H1 (cell line): ENCODE measurements at regions not wholly inside any gene's neighbourhood (a gene's known extent, or its start where the extent isn't known, plus 50 kb on each side); places are given as distances from the start of the nearest gene placed in this dataset.
A peak's percentile ranks its signal among the peaks of the same experiment; 100 is the strongest.

Experiments
- CTCF ChIA-PET: fragments of 300-600 bp; sonication (Branson Sonifier 250); formaldehyde crosslinking; loops from one replicate; lab custom pipeline; 2021; ENCODE audit not compliant: partially characterized antibody; lab: Charles Lee
- POLR2A ChIA-PET: fragments of 300-600 bp; sonication (Branson Sonifier 250); formaldehyde crosslinking; loops from one replicate; lab custom pipeline; 2021; ENCODE audit warnings: inconsistent platforms; ENCODE audit not compliant: partially characterized antibody; lab: Charles Lee
- DNase-seq, 2 experiments: peaks; one replicate each; pipeline versions ENCODE4 v3.0.0 to v3.0.0-alpha.2; 2010 to 2022; ENCODE audit warnings: low spot score in 2 of 2, low read depth in 1 of 2, mixed read lengths in 1 of 2
- FAIRE-seq: peaks from 2 replicates; lab custom pipeline; 2011; peaks lifted over from hg19 to GRCh38; lab: Jason Lieb, UNC
- H2AFZ ChIP-seq: 2 replicates; pipeline ENCODE4 v1.8.1; 2012; ENCODE audit warnings: low read length, inconsistent platforms
- H2AK5ac ChIP-seq: 2 replicates; pipeline ENCODE4 v1.6.1; 2013; ENCODE audit warnings: low read depth, low read length
- H2BK120ac ChIP-seq: replicated peaks from 2 replicates; pipeline ENCODE3; 2013; ENCODE audit warnings: low read depth, low read length, inconsistent platforms
- H2BK12ac ChIP-seq: 2 replicates; pipeline ENCODE4 v1.6.1; 2013; ENCODE audit warnings: low read depth, low read length
- H2BK15ac ChIP-seq: 2 replicates; pipeline ENCODE4 v1.6.1; 2013; ENCODE audit warnings: low read length
- H2BK20ac ChIP-seq: 2 replicates; pipeline ENCODE4 v1.6.1; 2013; ENCODE audit warnings: low read length
- H2BK5ac ChIP-seq: 2 replicates; pipeline ENCODE4 v1.6.1; 2013; ENCODE audit warnings: low read depth, low read length
- H3K14ac ChIP-seq: 2 replicates; pipeline ENCODE4 v1.6.1; 2013; ENCODE audit warnings: inconsistent platforms; ENCODE audit not compliant: insufficient read length
- H3K18ac ChIP-seq: 2 replicates; pipeline ENCODE4 v1.6.1; 2013; ENCODE audit warnings: low read length; ENCODE audit errors: extremely low read depth
- H3K23ac ChIP-seq: 2 replicates; pipeline ENCODE4 v1.6.1; 2013; ENCODE audit warnings: inconsistent platforms; ENCODE audit not compliant: insufficient read length
- H3K23me2 ChIP-seq: 2 replicates; pipeline ENCODE4 v1.6.1; 2013; ENCODE audit warnings: low read depth, low read length
- H3K27ac ChIP-seq: 2 replicates; pipeline ENCODE4 v1.6.1; 2011; ENCODE audit warnings: low read depth, low read length, inconsistent platforms
- H3K27me3 ChIP-seq, 4 experiments: replicated peaks in 1 of 4; 1 replicate in 1 of 4; 2 replicates in 3 of 4; pipeline versions ENCODE4 v1.6.1 to v1.8.1; 2011 to 2013; ENCODE audit warnings: low read length in 3 of 4, mild to moderate bottlenecking in 3 of 4, inconsistent platforms in 2 of 4, mixed read lengths in 2 of 4, moderate library complexity in 1 of 4; ENCODE audit not compliant: control insufficient read depth in 3 of 4, insufficient read depth in 3 of 4; ENCODE audit errors: extremely low read depth in 1 of 4
- H3K36me3 ChIP-seq, 4 experiments: 2 replicates each; pipeline versions ENCODE4 v1.6.1 to v1.8.1; 2011 to 2013; ENCODE audit warnings: mild to moderate bottlenecking in 4 of 4, low read length in 3 of 4, moderate library complexity in 2 of 4, control low read depth in 1 of 4, inconsistent platforms in 1 of 4; ENCODE audit not compliant: insufficient read depth in 4 of 4, control insufficient read depth in 2 of 4
- H3K4ac ChIP-seq: replicated peaks from 2 replicates; pipeline ENCODE3; 2013; ENCODE audit warnings: low read length, low read depth, mixed read lengths, inconsistent platforms; ENCODE audit not compliant: insufficient read length
- H3K4me1 ChIP-seq, 4 experiments: replicated peaks in 1 of 4; 1 replicate in 1 of 4; 2 replicates in 3 of 4; pipeline versions ENCODE4 v1.6.1 to v1.8.1; 2011 to 2013; ENCODE audit warnings: low read length in 3 of 4, inconsistent platforms in 2 of 4, mixed read lengths in 1 of 4; ENCODE audit not compliant: insufficient read depth in 4 of 4, control insufficient read depth in 3 of 4
- H3K4me2 ChIP-seq, 2 experiments: 2 replicates each; pipeline versions ENCODE4 v1.6.1 to v1.8.1; 2011 to 2013; ENCODE audit warnings: low read depth in 2 of 2, low read length in 2 of 2, control low read depth in 1 of 2, inconsistent platforms in 1 of 2, mild to moderate bottlenecking in 1 of 2; ENCODE audit not compliant: insufficient read depth in 1 of 2
- H3K4me3 ChIP-seq, 4 experiments: fragments of 200-600, 300-600 bp in 1 of 4; sonication (generic), shearing (Covaris generic), sonication (Bioruptor Twin) in 1 of 4; 2 replicates each; pipeline versions ENCODE4 v1.5.1 to v1.8.1; 2011 to 2016; ENCODE audit warnings: low read length in 4 of 4, low read depth in 3 of 4, control low read depth in 2 of 4, inconsistent platforms in 2 of 4, mild to moderate bottlenecking in 2 of 4, mixed read lengths in 1 of 4, moderate library complexity in 1 of 4; ENCODE audit not compliant: insufficient read depth in 2 of 4; ENCODE audit errors: extremely low read depth in 1 of 4
- H3K56ac ChIP-seq: replicated peaks from 2 replicates; pipeline ENCODE3; 2013; ENCODE audit warnings: low read depth, mild to moderate bottlenecking, mixed read lengths, low read length, inconsistent platforms; ENCODE audit not compliant: insufficient read length
- H3K79me1 ChIP-seq: 2 replicates; pipeline ENCODE4 v1.6.1; 2013; ENCODE audit warnings: low read depth, low read length, control low read depth
- H3K79me2 ChIP-seq, 2 experiments: 2 replicates each; pipeline versions ENCODE4 v1.6.1 to v1.8.1; 2012 to 2013; ENCODE audit warnings: low read length in 2 of 2, mild to moderate bottlenecking in 2 of 2, inconsistent platforms in 1 of 2; ENCODE audit not compliant: insufficient read depth in 2 of 2, control insufficient read depth in 1 of 2
- H3K9ac ChIP-seq, 4 experiments: replicated peaks in 1 of 4; 1 replicate in 1 of 4; 2 replicates in 3 of 4; pipeline versions ENCODE4 v1.6.1 to v1.8.1; 2011 to 2013; ENCODE audit warnings: low read depth in 3 of 4, low read length in 3 of 4, control low read depth in 2 of 4, mild to moderate bottlenecking in 2 of 4, moderate library complexity in 2 of 4, inconsistent platforms in 1 of 4; ENCODE audit errors: extremely low read depth in 1 of 4
- H3K9me3 ChIP-seq, 2 experiments: 2 replicates each; pipeline versions ENCODE4 v1.6.1 to v1.8.1; 2012 to 2013; ENCODE audit warnings: mild to moderate bottlenecking in 2 of 2, moderate library complexity in 2 of 2, control low read depth in 1 of 2, inconsistent platforms in 1 of 2, low read depth in 1 of 2, low read length in 1 of 2, mixed read lengths in 1 of 2; ENCODE audit not compliant: insufficient read depth in 2 of 2
- H4K20me1 ChIP-seq, 2 experiments: replicated peaks in 1 of 2; 2 replicates each; pipeline versions ENCODE3 to v1.8.1; 2011 to 2013; ENCODE audit warnings: inconsistent platforms in 2 of 2, low read length in 2 of 2, mild to moderate bottlenecking in 1 of 2; ENCODE audit not compliant: insufficient read depth in 2 of 2, control insufficient read depth in 1 of 2
- H4K5ac ChIP-seq: 2 replicates; pipeline ENCODE4 v1.6.1; 2013; ENCODE audit warnings: low read length, low read depth, mixed read lengths, inconsistent platforms; ENCODE audit not compliant: insufficient read length
- H4K8ac ChIP-seq: 2 replicates; pipeline ENCODE4 v1.8.0; 2013; ENCODE audit warnings: mild to moderate bottlenecking, moderate library complexity, low read length, inconsistent platforms; ENCODE audit not compliant: insufficient read depth; ENCODE audit errors: extremely low read depth
- H4K91ac ChIP-seq: replicated peaks from 2 replicates; pipeline ENCODE3; 2013; ENCODE audit warnings: low read length, mixed read lengths, inconsistent platforms; ENCODE audit not compliant: insufficient read length
- BCL11A ChIP-seq, 2 experiments: IDR thresholded peaks; one replicate each; pipeline ENCODE4 v1.6.1; 2011; ENCODE audit warnings: low read depth in 2 of 2, low read length in 2 of 2, mild to moderate bottlenecking in 2 of 2
- CTCF ChIP-seq, 3 experiments: IDR thresholded peaks; 1 replicate in 2 of 3; 2 replicates in 1 of 3; pipeline versions ENCODE4 v1.5.1 to v1.6.1; 2011; ENCODE audit warnings: low read length in 3 of 3, mild to moderate bottlenecking in 3 of 3, inconsistent platforms in 2 of 3, low read depth in 1 of 3, moderate library complexity in 1 of 3; ENCODE audit not compliant: insufficient read depth in 1 of 3; ENCODE audit errors: control extremely low read depth in 1 of 3
- WGBS, 2 experiments: shearing (Covaris generic) in 1 of 2; methylation state at CpG; one replicate each; pipeline versions ENCODE4 v1.1.6 to v1.1.7; 2013 to 2015; ENCODE audit warnings: low lambda C conversion rate in 2 of 2, mixed read lengths in 2 of 2, inconsistent platforms in 1 of 2, low coverage in 1 of 2, missing lambda C conversion rate in 1 of 2; ENCODE audit not compliant: insufficient replicate concordance in 2 of 2, insufficient coverage in 1 of 2, insufficient read length in 1 of 2; ENCODE audit errors: extremely low coverage in 1 of 2, missing lambda C conversion rate in 1 of 2; 5-methylcytosine and 5-hydroxymethylcytosine counted together

- Histone ChIP-seq H3K23ac (no peak overlapping the region), H3K23me2 (peaks cover 3% of the 10 kb centered on the region; the same call in 1 of the 2 replicates), H2AK5ac (0 out of 2 replicates have a peak overlapping the region, but pooled peaks have one; percentile 82), H3K27me3 (no peaks in the 10 kb centered on the region), H3K4me3 (no peak overlapping the region), H3K36me3 (no peaks in the 10 kb centered on the region; a peak in 1 of 8 replicates), H3K79me2 (no peaks in the 10 kb centered on the region), H2BK5ac (0 out of 2 replicates have a peak overlapping the region, but pooled peaks have one; percentile 78), H4K20me1 (peaks cover 0 to 4% of the 10 kb centered on the region in 2 experiments), H3K9ac (no peak overlapping the region), H3K79me1 (no peaks in the 10 kb centered on the region), H3K27ac (no peak overlapping the region), H4K91ac (no peak overlapping the region), H2BK15ac (no peak overlapping the region), H3K14ac (no peak overlapping the region), H4K8ac (no peak overlapping the region), H3K18ac (no peak overlapping the region), H4K5ac (no peak overlapping the region), H3K9me3 (no peaks in the 10 kb centered on the region), H2BK20ac (no peak overlapping the region), H3K56ac (no peak overlapping the region), H3K4ac (no peak overlapping the region)
- CTCF ChIA-PET = no interaction called here
- FAIRE-seq = no peak
- DNase-seq = no peak
- WGBS, 2 experiments = 94% methylated on average over 9 of the region's 9 CpGs; no CpG with 5 or more reads in 1 of the 2 experiments
- TF ChIP-seq CTCF (IDR thresholded peaks at IDR 0.05; ENCODE audit: control extremely low read depth in 1 of 3, insufficient read depth in 1 of 3, low read depth in 1 of 3, low read length in 3 of 3) = no peak
- no peak for TF ChIP-seq BCL11A (IDR thresholded peaks at IDR 0.05; ENCODE audit: low read depth in 2 of 2, low read length in 2 of 2)
- TF ChIP-seq, all 59 proteins: peak for 0
- Histone ChIP-seq H3K4me2 (no peak overlapping the region), H3K4me1 (no peaks in the 10 kb centered on the region), H2AFZ (no peak overlapping the region), H2BK120ac (no peak overlapping the region), H2BK12ac (no peak overlapping the region)
- POLR2A ChIA-PET = no interaction called here
Observed at GRCh38 chr22:49096476-49096875, 731.2 kb downstream of the BRD1 start.
